ENCODE measurements at regions not wholly inside any gene's neighbourhood (a gene's known extent, or its start where the extent isn't known, plus 50 kb on each side); places are given as distances from the start of the nearest gene placed in this dataset.

GRCh38 chr1:108054396-108054795 lies 89.4 kb upstream of the VAV3 start:
- Histone ChIP-seq H4K91ac (ENCODE audit: insufficient read length, low read depth, low read length) (no peak overlapping the region), H2BK12ac (ENCODE audit: insufficient read length, low read depth, low read length) (no peak overlapping the region), H4K8ac (replicated peaks; ENCODE audit: insufficient read length, low read depth, low read length) (no peak overlapping the region), H3K4ac (ENCODE audit: low read depth, low read length) (no peak overlapping the region), H3K23ac (ENCODE audit: insufficient read length, low read depth, low read length) (no peak overlapping the region), H4K5ac (ENCODE audit: insufficient read length, low read depth, low read length) (no peak overlapping the region), H3K79me2 (ENCODE audit: insufficient read depth, low read length) (no peaks in the 10 kb centered on the region), H3K18ac (ENCODE audit: insufficient read length, low read depth, low read length) (no peak overlapping the region), H4K20me1 (ENCODE audit: control insufficient read depth, insufficient read depth, insufficient read length) (no peaks in the 10 kb centered on the region), H3K56ac (ENCODE audit: insufficient read length, low read depth, low read length) (no peak overlapping the region), H3K27ac (ENCODE audit: insufficient read length, low read depth, low read length) (no peak overlapping the region), H3K9me3 (ENCODE audit: control insufficient read depth, low read depth, low read length) (no peaks in the 10 kb centered on the region), H2AK5ac (ENCODE audit: insufficient read length, low read length) (no peak overlapping the region), H2BK20ac (ENCODE audit: low read depth, low read length, poor library complexity, severe bottlenecking) (no peak overlapping the region), H3K4me1 (ENCODE audit: insufficient read depth, low read length) (peaks cover 30% of the 10 kb centered on the region), H2AFZ (ENCODE audit: low read length) (no peak overlapping the region), H3T11ph (ENCODE audit: low read length) (no peak overlapping the region), H3K79me1 (ENCODE audit: insufficient read depth, low read depth, low read length, poor library complexity, severe bottlenecking) (no peaks in the 10 kb centered on the region), H3K14ac (ENCODE audit: insufficient read depth, low read length) (no peak overlapping the region), H3K27me3 (ENCODE audit: insufficient read depth, low read length) (no peaks in the 10 kb centered on the region), H3K23me2 (ENCODE audit: insufficient read length, low read depth, low read length, poor library complexity, severe bottlenecking) (no peaks in the 10 kb centered on the region), H2BK15ac (ENCODE audit: low read depth, low read length) (no peak overlapping the region), H3K9ac (ENCODE audit: extremely low read depth, insufficient read length, low read length) (no peak overlapping the region), H2BK120ac (ENCODE audit: low read depth, low read length, poor library complexity, severe bottlenecking) (no peak overlapping the region), H3K4me2 (ENCODE audit: insufficient read depth, insufficient read length, low read length) (no peak overlapping the region), H2BK5ac (ENCODE audit: insufficient read length, low read length) (no peak overlapping the region)
- WGBS (ENCODE audit: extremely low coverage, insufficient read length, low lambda C conversion rate) = no CpG with 5 or more reads among the region's 2 CpGs
- Mint-ChIP-seq H3K36me3 (ENCODE audit: insufficient read depth in 1 of 3, low read depth in 3 of 3) (no peaks in the 10 kb centered on the region), H3K4me1 (peaks cover 40 to 43% of the 10 kb centered on the region in 2 experiments), H3K4me3 (no peak overlapping the region), H3K27me3 (ENCODE audit: low read depth) (no peaks in the 10 kb centered on the region), H3K27ac (peak overlapping the region in 2 of 3 experiments; percentile 9 to 42; a peak in 2 of 7 replicates), H3K9me3 (no peaks in the 10 kb centered on the region)
- DNase-seq = no peak
- no peak for TF ChIP-seq CTCF (conservative IDR thresholded peaks at IDR 0.05)
